Keratinocyte (primary cell): ENCODE measurements at regions not wholly inside any gene's neighbourhood (a gene's known extent, or its start where the extent isn't known, plus 50 kb on each side); places are given as distances from the start of the nearest gene placed in this dataset.

ENCODE experiments used
- DNase-seq: peaks from one replicate; pipeline ENCODE4 v3.0.0-alpha.2; 2011; ENCODE audit warnings: low read depth, missing footprints, low spot score
- FAIRE-seq: peaks from 2 replicates; lab custom pipeline; 2011; peaks lifted over from hg19 to GRCh38; lab: Jason Lieb, UNC
- H2AFZ ChIP-seq: 2 replicates; pipeline ENCODE4 v1.6.0; 2012; ENCODE audit warnings: low read length, control low read depth, inconsistent platforms; ENCODE audit not compliant: control insufficient read depth
- H3K27ac ChIP-seq: 2 replicates; pipeline ENCODE4 v1.5.1; 2011; ENCODE audit warnings: low read length; ENCODE audit not compliant: control insufficient read depth, insufficient read depth
- H3K27me3 ChIP-seq: 3 replicates; pipeline ENCODE4 v1.6.0; 2011; ENCODE audit warnings: low read length; ENCODE audit not compliant: control insufficient read depth, insufficient read depth; ENCODE audit errors: extremely low read depth
- H3K36me3 ChIP-seq, 2 experiments: 2 replicates in 1 of 2; 3 replicates in 1 of 2; pipeline ENCODE4 v1.5.1; 2011; ENCODE audit warnings: low read length in 2 of 2, mild to moderate bottlenecking in 1 of 2; ENCODE audit not compliant: control insufficient read depth in 2 of 2, insufficient read depth in 2 of 2; ENCODE audit errors: extremely low read depth in 1 of 2
- H3K4me1 ChIP-seq: 3 replicates; pipeline ENCODE4 v1.5.1; 2011; ENCODE audit warnings: low read length; ENCODE audit not compliant: control insufficient read depth, insufficient read depth; ENCODE audit errors: extremely low read depth
- H3K4me2 ChIP-seq: 3 replicates; pipeline ENCODE4 v1.6.0; 2011; ENCODE audit warnings: low read depth, low read length; ENCODE audit not compliant: control insufficient read depth, insufficient read depth; ENCODE audit errors: extremely low read depth
- H3K4me3 ChIP-seq, 3 experiments: fragments of 200-600 bp in 1 of 3; sonication (generic) in 1 of 3; 2 replicates in 2 of 3; 3 replicates in 1 of 3; pipeline ENCODE4 v1.5.1; 2011 to 2016; ENCODE audit warnings: low read length in 3 of 3, mild to moderate bottlenecking in 3 of 3, control low read depth in 2 of 3, inconsistent platforms in 1 of 3, low read depth in 1 of 3, mixed read lengths in 1 of 3, mixed run types in 1 of 3, moderate library complexity in 1 of 3; ENCODE audit not compliant: control insufficient read depth in 2 of 3, insufficient read depth in 2 of 3; ENCODE audit errors: extremely low read depth in 1 of 3
- H3K79me2 ChIP-seq: 2 replicates; pipeline ENCODE4 v1.6.0; 2012; ENCODE audit warnings: low read length; ENCODE audit not compliant: control insufficient read depth, insufficient read depth
- H3K9ac ChIP-seq: 3 replicates; pipeline ENCODE4 v1.6.0; 2011; ENCODE audit warnings: low read length; ENCODE audit not compliant: control insufficient read depth, insufficient read depth; ENCODE audit errors: extremely low read depth
- H3K9me1 ChIP-seq: 3 replicates; pipeline ENCODE4 v1.6.0; 2011; ENCODE audit warnings: low read length; ENCODE audit not compliant: control insufficient read depth, insufficient read depth; ENCODE audit errors: extremely low read depth
- H3K9me3 ChIP-seq: 2 replicates; pipeline ENCODE4 v1.5.1; 2012; ENCODE audit warnings: low read depth, low read length; ENCODE audit not compliant: control insufficient read depth
- H4K20me1 ChIP-seq: 3 replicates; pipeline ENCODE4 v1.6.0; 2011; ENCODE audit warnings: low read length; ENCODE audit not compliant: control insufficient read depth, insufficient read depth; ENCODE audit errors: extremely low read depth
- CTCF ChIP-seq, 3 experiments: IDR thresholded peaks in 1 of 3; conservative IDR thresholded peaks in 1 of 3; optimal IDR thresholded peaks in 1 of 3; 2 replicates in 2 of 3; 3 replicates in 1 of 3; pipeline versions ENCODE3 to v1.5.1; 2011; ENCODE audit warnings: low read length in 3 of 3, mild to moderate bottlenecking in 3 of 3, moderate library complexity in 2 of 3, control low read depth in 1 of 3, inconsistent platforms in 1 of 3; ENCODE audit not compliant: insufficient read depth in 2 of 3; ENCODE audit errors: extremely low read depth in 1 of 3
- EZH2 ChIP-seq: IDR thresholded peaks from one replicate; pipeline ENCODE4 v1.6.1; 2012; ENCODE audit warnings: inconsistent platforms, mild to moderate bottlenecking, low read length, moderate library complexity
- dilution Hi-C: fragments of 300-500 bp; cut with MboI; formaldehyde crosslinking; loops from one replicate; pipeline ENCODE4 v1.7.0; 2020; ENCODE audit warnings: low sequenced_read_pairs; ENCODE audit not compliant: extremely low pct_ligation_motif_present

DNA sequence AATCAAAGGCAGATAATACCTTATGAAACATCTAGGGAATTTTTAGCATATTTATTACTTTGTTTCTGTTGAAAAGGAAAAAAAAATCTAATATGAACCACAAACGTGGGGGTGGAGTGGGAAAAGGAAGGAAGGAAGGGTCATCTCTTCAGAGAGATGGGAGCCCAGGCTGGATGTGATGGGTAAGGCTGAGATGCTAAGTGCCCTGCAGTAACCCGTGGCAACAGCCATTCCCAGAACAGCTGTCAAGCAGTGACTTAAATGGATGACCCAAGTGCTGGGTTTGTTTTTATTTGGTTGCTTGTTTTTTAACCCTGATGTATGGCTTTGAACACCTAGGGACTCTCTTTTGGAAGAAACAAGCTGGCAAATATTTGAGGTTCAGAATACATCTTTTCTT is 50.7 kb upstream of the KLF7 start:
- dilution Hi-C loops: no loop called here
- DNase-seq: no peak

GRCh38 chr2:207217442-207217841 is 51.7 kb upstream of the KLF7 start:
- Histone ChIP-seq H4K20me1 (no peaks in the 10 kb centered on the region), H3K9ac (no peak overlapping the region), H3K27ac (no peak overlapping the region), H3K4me1 (peaks cover 10% of the 10 kb centered on the region), H3K36me3 (no peaks in the 10 kb centered on the region), H3K9me1 (no peaks in the 10 kb centered on the region), H3K27me3 (no peaks in the 10 kb centered on the region), H2AFZ (no peak overlapping the region), H3K4me2 (no peak overlapping the region), H3K4me3 (no peak overlapping the region), H3K9me3 (no peaks in the 10 kb centered on the region), H3K79me2 (no peaks in the 10 kb centered on the region)
- dilution Hi-C loops: no loop called here
- DNase-seq (no peak), FAIRE-seq (no peak)
- TF ChIP-seq EZH2 (no peak), CTCF (optimal IDR thresholded peaks at IDR 0.05 in 1 of 3, IDR thresholded peaks at IDR 0.05 in 1 of 3, conservative IDR thresholded peaks at IDR 0.05 in 1 of 3; ENCODE audit: extremely low read depth in 1 of 3, insufficient read depth in 2 of 3, low read length in 3 of 3) (no peak)

More for the DNA sequence above, 50.7 kb upstream of the KLF7 start:
- Histone ChIP-seq H3K27me3 (no peaks in the 10 kb centered on the region), H3K79me2 (no peaks in the 10 kb centered on the region), H3K4me1 (peaks cover 10% of the 10 kb centered on the region), H3K4me3 (no peak overlapping the region), H3K9ac (no peak overlapping the region), H4K20me1 (no peaks in the 10 kb centered on the region), H3K36me3 (no peaks in the 10 kb centered on the region), H2AFZ (no peak overlapping the region), H3K9me1 (no peaks in the 10 kb centered on the region), H3K9me3 (no peaks in the 10 kb centered on the region), H3K4me2 (no peak overlapping the region), H3K27ac (no peak overlapping the region)
- no peak for FAIRE-seq
- TF ChIP-seq CTCF (optimal IDR thresholded peaks at IDR 0.05 in 1 of 3, IDR thresholded peaks at IDR 0.05 in 1 of 3, conservative IDR thresholded peaks at IDR 0.05 in 1 of 3; ENCODE audit: extremely low read depth in 1 of 3, insufficient read depth in 2 of 3, low read length in 3 of 3): no peak
- no peak for TF ChIP-seq EZH2
